ENCODE measurements at regions not wholly inside any gene's neighbourhood (a gene's known extent, or its start where the extent isn't known, plus 50 kb on each side); places are given as distances from the start of the nearest gene placed in this dataset.
"Not testable (repeated sequence)": the region's sequence is repeated elsewhere in the genome, so short reads cannot be mapped to it uniquely, and the experiment has no call there.

GRCh38 chr12:114123108-114123507 lies 157.0 kb upstream of the RBM19 start:
- no peak for DNase-seq

- DNase-seq = no peak
Measured at GRCh38 chr12:114122016-114122415, 155.9 kb upstream of the RBM19 start.

- DNase-seq = no peak
Measured at GRCh38 chr12:114119316-114119715, 153.2 kb upstream of the RBM19 start.

- DNase-seq = no peak
Measured at GRCh38 chr12:114096461-114096860, 130.3 kb upstream of the RBM19 start.

GRCh38 chr12:114093520-114093919 lies 127.4 kb upstream of the RBM19 start:
- DNase-seq = no peak

- no peak for DNase-seq
Measured at GRCh38 chr12:114092981-114093380, 126.9 kb upstream of the RBM19 start.

GRCh38 chr12:114090211-114090610 lies 124.1 kb upstream of the RBM19 start:
- DNase-seq = peak; percentile 17

GRCh38 chr12:114073076-114073475 lies 107.0 kb upstream of the RBM19 start:
- DNase-seq = no peak

- DNase-seq = no peak
Measured at GRCh38 chr12:114069507-114069906, 103.4 kb upstream of the RBM19 start.

- DNase-seq = no peak
Measured at GRCh38 chr12:114064497-114064896, 98.4 kb upstream of the RBM19 start.

- DNase-seq = not testable (repeated sequence)
Measured at GRCh38 chr12:114064034-114064433, 97.9 kb upstream of the RBM19 start.

GRCh38 chr12:114063435-114063834 lies 97.3 kb upstream of the RBM19 start:
- DNase-seq = no peak

- not testable (repeated sequence) for DNase-seq
Measured at GRCh38 chr12:114056351-114056750, 90.2 kb upstream of the RBM19 start.

GRCh38 chr12:114054982-114055381 lies 88.9 kb upstream of the RBM19 start:
- DNase-seq = no peak

- DNase-seq = no peak
Measured at GRCh38 chr12:114046236-114046998, 80.3 kb upstream of the RBM19 start.

GRCh38 chr12:114045349-114045748 lies 79.2 kb upstream of the RBM19 start:
- no peak for DNase-seq

GRCh38 chr12:114041590-114041989 lies 75.5 kb upstream of the RBM19 start:
- DNase-seq = no peak

- no peak for DNase-seq
Measured at GRCh38 chr12:114041136-114041535, 75.0 kb upstream of the RBM19 start.

- no peak for DNase-seq
Measured at GRCh38 chr12:114038962-114039361, 72.8 kb upstream of the RBM19 start.

- DNase-seq = no peak
Measured at GRCh38 chr12:114032801-114033200, 66.7 kb upstream of the RBM19 start.

- DNase-seq = no peak
Measured at GRCh38 chr12:114030451-114030850, 64.3 kb upstream of the RBM19 start.

GRCh38 chr12:114026805-114027204 lies 60.7 kb upstream of the RBM19 start:
- no peak for DNase-seq

GRCh38 chr12:114025935-114026334 lies 59.8 kb upstream of the RBM19 start:
- no peak for DNase-seq

GRCh38 chr12:114022081-114022480 lies 56.0 kb upstream of the RBM19 start:
- DNase-seq = not testable (repeated sequence)
